HPDE6-E6E7 (cell line): ENCODE measurements at regions not wholly inside any gene's neighbourhood (a gene's known extent, or its start where the extent isn't known, plus 50 kb on each side); places are given as distances from the start of the nearest gene placed in this dataset.
"Not testable (repeated sequence)": the region's sequence is repeated elsewhere in the genome, so short reads cannot be mapped to it uniquely, and the experiment has no call there.

Source experiments
- DNase-seq: peaks from one replicate; pipeline ENCODE4 v3.0.0; 2011; ENCODE audit warnings: missing footprints; ENCODE audit errors: extremely low spot score

GRCh38 chr1:29956349-29957030 is 720.2 kb downstream of the PTPRU start:
- DNase-seq, result no peak

- DNase-seq, result no peak
Observed at GRCh38 chr1:29954591-29954990, 718.3 kb downstream of the PTPRU start.

- DNase-seq, result no peak
Observed at GRCh38 chr1:29953961-29954360, 717.6 kb downstream of the PTPRU start.

- no peak for DNase-seq
Observed at GRCh38 chr1:29949676-29950075, 713.4 kb downstream of the PTPRU start.

- DNase-seq, result no peak
Observed at GRCh38 chr1:29948581-29948980, 712.3 kb downstream of the PTPRU start.

- DNase-seq, result no peak
Observed at GRCh38 chr1:29946057-29946456, 709.7 kb downstream of the PTPRU start.

GRCh38 chr1:29945426-29945825 is 709.1 kb downstream of the PTPRU start:
- no peak for DNase-seq

GRCh38 chr1:29944253-29944905 is 708.1 kb downstream of the PTPRU start:
- no peak for DNase-seq

- DNase-seq, result no peak
Observed at GRCh38 chr1:29943034-29943433, 706.7 kb downstream of the PTPRU start.

GRCh38 chr1:29939079-29939478 is 702.8 kb downstream of the PTPRU start:
- no peak for DNase-seq

GRCh38 chr1:29937356-29937755 is 701.0 kb downstream of the PTPRU start:
- DNase-seq, result no peak

- no peak for DNase-seq
Observed at GRCh38 chr1:29936031-29936544, 699.8 kb downstream of the PTPRU start.

- no peak for DNase-seq
Observed at GRCh38 chr1:29934255-29934772, 698.0 kb downstream of the PTPRU start.

- no peak for DNase-seq
Observed at GRCh38 chr1:29933067-29933466, 696.7 kb downstream of the PTPRU start.

- no peak for DNase-seq
Observed at GRCh38 chr1:29932626-29933025, 696.3 kb downstream of the PTPRU start.

GRCh38 chr1:29931477-29932175 is 695.3 kb downstream of the PTPRU start:
- no peak for DNase-seq

- DNase-seq, result no peak
Observed at GRCh38 chr1:29925058-29925457, 688.7 kb downstream of the PTPRU start.

- no peak for DNase-seq
Observed at GRCh38 chr1:29924017-29924431, 687.7 kb downstream of the PTPRU start.

- DNase-seq, result no peak
Observed at GRCh38 chr1:29921741-29922140, 685.4 kb downstream of the PTPRU start.

- DNase-seq, result no peak
Observed at GRCh38 chr1:29920784-29921183, 684.5 kb downstream of the PTPRU start.

- no peak for DNase-seq
Observed at GRCh38 chr1:29920316-29920715, 684.0 kb downstream of the PTPRU start.

GRCh38 chr1:29919041-29919440 is 682.7 kb downstream of the PTPRU start:
- DNase-seq, result not testable (repeated sequence)
